IPS-20b (cell line): ENCODE measurements at regions not wholly inside any gene's neighbourhood (a gene's known extent, or its start where the extent isn't known, plus 50 kb on each side); places are given as distances from the start of the nearest gene placed in this dataset.

ENCODE experiments used
- H3K27ac ChIP-seq: one replicate; pipeline ENCODE4 v1.5.1; 2013; ENCODE audit warnings: low read length
- H3K27me3 ChIP-seq: 2 replicates; pipeline ENCODE4 v1.6.1; 2013; ENCODE audit warnings: mild to moderate bottlenecking, low read length, inconsistent platforms; ENCODE audit not compliant: insufficient read depth
- H3K36me3 ChIP-seq: 2 replicates; pipeline ENCODE4 v1.6.1; 2013; ENCODE audit warnings: low read depth, mild to moderate bottlenecking, inconsistent platforms, low read length, moderate library complexity; ENCODE audit not compliant: insufficient read depth
- H3K4me1 ChIP-seq: 2 replicates; pipeline ENCODE4 v1.6.1; 2013; ENCODE audit warnings: mild to moderate bottlenecking, control low read depth, inconsistent platforms, low read length, moderate library complexity; ENCODE audit not compliant: insufficient read depth
- H3K4me3 ChIP-seq: 2 replicates; pipeline ENCODE4 v1.5.1; 2013; ENCODE audit warnings: mild to moderate bottlenecking, low read length, inconsistent platforms
- H3K9ac ChIP-seq: 2 replicates; pipeline ENCODE4 v1.6.1; 2013; ENCODE audit warnings: low read depth, mild to moderate bottlenecking, inconsistent platforms, low read length, moderate library complexity
- H3K9me3 ChIP-seq: 2 replicates; pipeline ENCODE4 v1.6.1; 2013; ENCODE audit warnings: mild to moderate bottlenecking, low read depth, low read length, inconsistent platforms; ENCODE audit not compliant: insufficient read depth

- Histone ChIP-seq H3K4me3 (no peak overlapping the region), H3K4me1 (peaks cover 4% of the 10 kb centered on the region; the same call in 1 of the 2 replicates), H3K27me3 (no peaks in the 10 kb centered on the region), H3K9me3 (no peaks in the 10 kb centered on the region), H3K27ac (no peak overlapping the region), H3K36me3 (no peaks in the 10 kb centered on the region), H3K9ac (no peak overlapping the region)
These were observed 51.8 kb upstream of the PNRC1 start for GRCh38 chr6:89028774-89029173.

- Histone ChIP-seq H3K27ac (no peak overlapping the region), H3K9ac (no peak overlapping the region), H3K27me3 (no peaks in the 10 kb centered on the region), H3K4me3 (no peak overlapping the region), H3K4me1 (peaks cover 8% of the 10 kb centered on the region), H3K36me3 (no peaks in the 10 kb centered on the region), H3K9me3 (no peaks in the 10 kb centered on the region)
These were observed 52.8 kb upstream of the PNRC1 start for GRCh38 chr6:89027756-89028155.

GRCh38 chr6:89026151-89026550 is 54.4 kb upstream of the PNRC1 start:
- Histone ChIP-seq H3K27ac (no peak overlapping the region), H3K9me3 (no peaks in the 10 kb centered on the region), H3K4me3 (no peak overlapping the region), H3K27me3 (no peaks in the 10 kb centered on the region), H3K4me1 (peaks cover 19% of the 10 kb centered on the region), H3K9ac (no peak overlapping the region), H3K36me3 (no peaks in the 10 kb centered on the region)

GRCh38 chr6:89025633-89026032 is 54.9 kb upstream of the PNRC1 start:
- no peak overlapping the region for H3K4me3 ChIP-seq
- H3K27ac ChIP-seq: no peak overlapping the region
- no peak overlapping the region for H3K9ac ChIP-seq
- no peaks in the 10 kb centered on the region for H3K36me3 ChIP-seq
- peaks cover 19% of the 10 kb centered on the region for H3K4me1 ChIP-seq
- no peaks in the 10 kb centered on the region for H3K27me3 ChIP-seq
- no peaks in the 10 kb centered on the region for H3K9me3 ChIP-seq

GRCh38 chr6:89024456-89024855 is 56.1 kb upstream of the PNRC1 start:
- Histone ChIP-seq H3K4me1 (peaks cover 19% of the 10 kb centered on the region), H3K36me3 (no peaks in the 10 kb centered on the region), H3K9ac (no peak overlapping the region)

GRCh38 chr6:89023591-89024441 is 56.7 kb upstream of the PNRC1 start:
- Histone ChIP-seq H3K27me3 (no peaks in the 10 kb centered on the region), H3K4me1 (peaks cover 19% of the 10 kb centered on the region), H3K4me3 (no peak overlapping the region), H3K27ac (no peak overlapping the region), H3K36me3 (no peaks in the 10 kb centered on the region), H3K9ac (no peak overlapping the region), H3K9me3 (no peaks in the 10 kb centered on the region)

More at GRCh38 chr6:89024456-89024855, 56.1 kb upstream of the PNRC1 start:
- Histone ChIP-seq H3K9me3 (no peaks in the 10 kb centered on the region), H3K27ac (no peak overlapping the region), H3K27me3 (no peaks in the 10 kb centered on the region), H3K4me3 (no peak overlapping the region)

GRCh38 chr6:89022798-89023197 is 57.8 kb upstream of the PNRC1 start:
- Histone ChIP-seq H3K9me3 (no peaks in the 10 kb centered on the region), H3K4me1 (peaks cover 19% of the 10 kb centered on the region), H3K27ac (no peak overlapping the region), H3K27me3 (no peaks in the 10 kb centered on the region), H3K9ac (no peak overlapping the region), H3K4me3 (no peak overlapping the region), H3K36me3 (no peaks in the 10 kb centered on the region)

GRCh38 chr6:89021629-89022028 is 58.2 kb upstream of the RNGTT start:
- no peak overlapping the region for H3K27ac ChIP-seq
- H3K4me1 ChIP-seq: peaks cover 19% of the 10 kb centered on the region
- 0 out of 2 replicates have a peak overlapping the region, but pooled peaks have one; percentile 1 for H3K9ac ChIP-seq
- no peaks in the 10 kb centered on the region for H3K36me3 ChIP-seq
- no peak overlapping the region for H3K4me3 ChIP-seq
- H3K27me3 ChIP-seq: no peaks in the 10 kb centered on the region
- H3K9me3 ChIP-seq: no peaks in the 10 kb centered on the region

- Histone ChIP-seq H3K9ac (no peak overlapping the region), H3K27ac (no peak overlapping the region), H3K27me3 (no peaks in the 10 kb centered on the region), H3K4me3 (no peak overlapping the region), H3K9me3 (no peaks in the 10 kb centered on the region), H3K36me3 (no peaks in the 10 kb centered on the region), H3K4me1 (no peaks in the 10 kb centered on the region)
These were observed 52.6 kb upstream of the RNGTT start for GRCh38 chr6:89015971-89016370.

GRCh38 chr6:89013438-89013837 is 50.0 kb upstream of the RNGTT start:
- H3K4me1 ChIP-seq: peaks cover 12% of the 10 kb centered on the region
- H3K27ac ChIP-seq: no peak overlapping the region
- H3K4me3 ChIP-seq: no peak overlapping the region
- H3K36me3 ChIP-seq: no peaks in the 10 kb centered on the region
- H3K9me3 ChIP-seq: no peaks in the 10 kb centered on the region
- no peaks in the 10 kb centered on the region for H3K27me3 ChIP-seq
- H3K9ac ChIP-seq: no peak overlapping the region
